GM12878 (cell line): ENCODE measurements at regions not wholly inside any gene's neighbourhood (a gene's known extent, or its start where the extent isn't known, plus 50 kb on each side); places are given as distances from the start of the nearest gene placed in this dataset.

Experiments
- ATAC-seq: fragments of 200-7000 bp; cut with Tn5 transposase; 3 replicates; pipeline ENCODE4 v1.9.1; 2020; ENCODE audit warnings: mild to moderate bottlenecking, moderate library complexity
- BruUV-seq: library from RNA; stranded (reverse); fragments of 400-500 nt; replicated peaks from 2 replicates; lab custom pipeline; 2021; lab: Mats Ljungman, UMichigan
- CTCF ChIA-PET: fragments of 300-600 bp; sonication (Branson Sonifier 250); formaldehyde crosslinking; extraction: SDS; loops from one replicate; lab custom pipeline; 2021; ENCODE audit warnings: inconsistent platforms; lab: Yijun Ruan, JAX
- POLR2A ChIA-PET: fragments of 350-600 bp; formaldehyde crosslinking; extraction: SDS; loops from one replicate; lab custom pipeline; 2021; ENCODE audit warnings: inconsistent platforms; lab: Charles Lee
- RAD21 ChIA-PET: fragments of 300-600 bp; sonication (Branson Sonifier 250); formaldehyde crosslinking; loops from one replicate; lab custom pipeline; 2023; ENCODE audit warnings: antibody characterized with exemption; ENCODE audit not compliant: unreplicated experiment; lab: Charles Lee
- SMC1A ChIA-PET: fragments of 300-600 bp; sonication (Branson Sonifier 250); formaldehyde crosslinking; loops from one replicate; lab custom pipeline; 2023; ENCODE audit not compliant: unreplicated experiment, uncharacterized antibody; lab: Charles Lee
- DNase-seq: peaks from one replicate; pipeline ENCODE4 v3.0.0-alpha.2; 2011; ENCODE audit warnings: low read depth, low spot score
- FAIRE-seq: peaks from 3 replicates; lab custom pipeline; 2011; peaks lifted over from hg19 to GRCh38; lab: Jason Lieb, UNC
- H2AFZ ChIP-seq: 2 replicates; pipeline ENCODE4 v1.6.0; 2011; ENCODE audit warnings: low read depth, low read length, control low read depth; ENCODE audit not compliant: control insufficient read depth
- H3K27ac ChIP-seq: 2 replicates; pipeline ENCODE4 v1.5.1; 2011; ENCODE audit warnings: control low read depth; ENCODE audit not compliant: control insufficient read depth, insufficient read depth
- H3K27me3 ChIP-seq, 2 experiments: replicated peaks in 1 of 2; 2 replicates each; pipeline versions ENCODE4 v1.6.0 to v1.6.1; 2011; ENCODE audit warnings: low read length in 1 of 2; ENCODE audit not compliant: control insufficient read depth in 2 of 2, insufficient read depth in 2 of 2
- H3K36me3 ChIP-seq, 2 experiments: 2 replicates each; pipeline ENCODE4 v1.5.1; 2011; ENCODE audit warnings: low read length in 1 of 2; ENCODE audit not compliant: control insufficient read depth in 2 of 2, insufficient read depth in 2 of 2
- H3K4me1 ChIP-seq: 2 replicates; pipeline ENCODE4 v1.6.1; 2011; ENCODE audit warnings: mild to moderate bottlenecking, low read length, moderate library complexity, mixed read lengths; ENCODE audit not compliant: control insufficient read depth, insufficient read depth
- H3K4me2 ChIP-seq: 2 replicates; pipeline ENCODE4 v1.6.0; 2011; ENCODE audit warnings: control low read depth; ENCODE audit not compliant: control insufficient read depth, insufficient read depth
- H3K4me3 ChIP-seq: fragments of 200-600 bp; sonication (generic); 2 replicates; pipeline ENCODE4 v1.5.1; 2016
- H3K79me2 ChIP-seq: 2 replicates; pipeline ENCODE4 v1.6.0; 2011; ENCODE audit warnings: low read length; ENCODE audit not compliant: control insufficient read depth, insufficient read depth
- H3K9ac ChIP-seq: 2 replicates; pipeline ENCODE4 v1.8.0; 2011; ENCODE audit warnings: low read length, control low read depth, mixed read lengths; ENCODE audit not compliant: control insufficient read depth, insufficient read depth
- H3K9me3 ChIP-seq: replicated peaks from 3 replicates; pipeline ENCODE4 v1.5.1; 2011; ENCODE audit warnings: mild to moderate bottlenecking, low read length; ENCODE audit not compliant: control insufficient read depth, insufficient read depth
- H4K20me1 ChIP-seq: 2 replicates; pipeline ENCODE4 v1.6.0; 2011; ENCODE audit not compliant: control insufficient read depth, insufficient read depth
- ATF2 ChIP-seq: IDR thresholded peaks from 2 replicates; pipeline ENCODE4 v1.6.1; 2012; ENCODE audit warnings: low read length, inconsistent platforms
- CREM ChIP-seq: IDR thresholded peaks from 2 replicates; pipeline ENCODE4 v1.6.1; 2014; ENCODE audit warnings: antibody characterized with exemption, low read depth
- CTCF ChIP-seq, 3 experiments: IDR thresholded peaks in 2 of 3; conservative IDR thresholded peaks in 1 of 3; 2 replicates each; pipeline ENCODE4 v1.5.1; 2011; ENCODE audit warnings: low read depth in 3 of 3, low read length in 3 of 3, mild to moderate bottlenecking in 3 of 3, control low read depth in 2 of 3, moderate library complexity in 2 of 3, inconsistent platforms in 1 of 3, mixed read lengths in 1 of 3; ENCODE audit not compliant: control insufficient read depth in 2 of 3, insufficient read depth in 1 of 3; ENCODE audit errors: extremely low read depth in 1 of 3
- EGR1 ChIP-seq, 2 experiments: IDR thresholded peaks; 1 replicate in 1 of 2; 2 replicates in 1 of 2; pipeline ENCODE4 v1.6.1; 2011 to 2012; ENCODE audit warnings: low read depth in 2 of 2, low read length in 2 of 2, borderline replicate concordance in 1 of 2, mild to moderate bottlenecking in 1 of 2, moderate library complexity in 1 of 2
- EZH2 ChIP-seq: IDR thresholded peaks from 2 replicates; pipeline ENCODE4 v1.6.1; 2012; ENCODE audit warnings: low read depth, mild to moderate bottlenecking, control low read depth, inconsistent platforms, low read length, borderline replicate concordance; ENCODE audit not compliant: control insufficient read depth
- JUNB ChIP-seq: IDR thresholded peaks from 2 replicates; pipeline ENCODE4 v1.6.1; 2016; ENCODE audit warnings: antibody characterized with exemption, mild to moderate bottlenecking
- MTA3 ChIP-seq: IDR thresholded peaks from 2 replicates; pipeline ENCODE4 v1.6.1; 2012; ENCODE audit warnings: low read length, inconsistent platforms, borderline replicate concordance
- SIN3A ChIP-seq: IDR thresholded peaks from 2 replicates; pipeline ENCODE4 v1.6.1; 2012; ENCODE audit warnings: low read depth, low read length, improper control_type of control experiment
- SMARCA5 ChIP-seq: fragments of 450-650 bp; IDR thresholded peaks from 2 replicates; pipeline ENCODE4 v1.6.1; 2017; ENCODE audit warnings: mild to moderate bottlenecking
- SUZ12 ChIP-seq: fragments of 200-600 bp; sonication (generic); IDR thresholded peaks from one replicate; pipeline ENCODE4 v1.6.1; 2018; ENCODE audit warnings: antibody characterized with exemption, mild to moderate bottlenecking; ENCODE audit not compliant: unreplicated experiment
- TAF1 ChIP-seq: IDR thresholded peaks from 2 replicates; pipeline ENCODE4 v1.6.1; 2011; ENCODE audit warnings: mild to moderate bottlenecking, low read depth, low read length, borderline replicate concordance
- USF1 ChIP-seq: IDR thresholded peaks from 2 replicates; pipeline ENCODE4 v1.6.1; 2011; ENCODE audit warnings: borderline replicate concordance, low read depth, mild to moderate bottlenecking, moderate library complexity, mixed read lengths, low read length; ENCODE audit not compliant: insufficient read depth; ENCODE audit errors: extremely low read length
- WGBS: methylation state at CpG from one replicate; pipeline ENCODE4 v1.1.6; 2016; ENCODE audit warnings: low lambda C conversion rate; ENCODE audit not compliant: insufficient replicate concordance, insufficient coverage; ENCODE audit errors: missing lambda C conversion rate; 5-methylcytosine and 5-hydroxymethylcytosine counted together
- in situ Hi-C: fragments of 300-500 bp; cut with MboI; formaldehyde crosslinking; loops from 9 replicates; pipeline ENCODE4 v1.14.3; 2018; ENCODE audit warnings: mixed read lengths
- intact Hi-C: fragments of 100-400 bp; cut with micrococcal nuclease; formaldehyde crosslinking; loops from one replicate; pipeline ENCODE4 v1.14.2; 2022; ENCODE audit not compliant: unreplicated experiment

GRCh38 chr17:71037386-71037785 is 868.1 kb downstream of the KCNJ2 start:
- H3K9me3 ChIP-seq: no peaks in the 10 kb centered on the region
- H2AFZ ChIP-seq: no peak overlapping the region
- FAIRE-seq (no peak), DNase-seq (no peak), ATAC-seq (no peak)
- H4K20me1 ChIP-seq: no peaks in the 10 kb centered on the region
- no peaks in the 10 kb centered on the region for H3K36me3 ChIP-seq
- no peak overlapping the region for H3K4me3 ChIP-seq
- no peak overlapping the region for H3K27ac ChIP-seq
- TF ChIP-seq SMARCA5: no peak
- H3K79me2 ChIP-seq: no peaks in the 10 kb centered on the region
- POLR2A ChIA-PET: no interaction called here
- BruUV-seq: no TSS peak
- H3K4me2 ChIP-seq: no peak overlapping the region
- CTCF ChIA-PET: interaction anchor here (0.6 kb wide), 1 partner anchor 408 kb away, joined by 3 read pairs; no protein-coding TSS in a partner anchor
- in situ Hi-C loops: no loop called here
- WGBS: 10% methylated on average over 3 of the region's 3 CpGs
- SMC1A ChIA-PET: no interaction called here
- intact Hi-C loops: no loop called here
- no peaks in the 10 kb centered on the region for H3K4me1 ChIP-seq
- H3K27me3 ChIP-seq: no peaks in the 10 kb centered on the region
- no peak overlapping the region for H3K9ac ChIP-seq
- RAD21 ChIA-PET: no interaction called here

- CTCF ChIA-PET: no interaction called here
- Histone ChIP-seq H3K9ac (no peak overlapping the region), H4K20me1 (no peaks in the 10 kb centered on the region), H3K27me3 (no peaks in the 10 kb centered on the region), H3K79me2 (no peaks in the 10 kb centered on the region), H3K4me2 (no peak overlapping the region), H3K36me3 (no peaks in the 10 kb centered on the region), H3K4me1 (no peaks in the 10 kb centered on the region), H2AFZ (no peak overlapping the region), H3K9me3 (no peaks in the 10 kb centered on the region), H3K4me3 (no peak overlapping the region), H3K27ac (no peak overlapping the region)
- intact Hi-C loops: no loop called here
- no peak for FAIRE-seq
- DNase-seq: no peak
- WGBS: 3% methylated on average over 4 of the region's 4 CpGs
- no TSS peak for BruUV-seq
- in situ Hi-C loops: no loop called here
- SMC1A ChIA-PET: no interaction called here
- no peak for ATAC-seq
- RAD21 ChIA-PET: no interaction called here
- POLR2A ChIA-PET: no interaction called here
- TF ChIP-seq CREM: no peak
- TF ChIP-seq EGR1 (IDR thresholded peaks at IDR 0.05; ENCODE audit: borderline replicate concordance in 1 of 2, low read depth in 2 of 2, low read length in 2 of 2): no peak
- TF ChIP-seq EZH2: no peak
- no peak for TF ChIP-seq SIN3A
- TF ChIP-seq MTA3: no peak
- no peak for TF ChIP-seq ATF2
- no peak for TF ChIP-seq TAF1
- no peak for TF ChIP-seq SUZ12
- TF ChIP-seq USF1: no peak
- TF ChIP-seq JUNB: no peak
- TF ChIP-seq CTCF (IDR thresholded peaks at IDR 0.05 in 2 of 3, conservative IDR thresholded peaks at IDR 0.05 in 1 of 3; ENCODE audit: control insufficient read depth in 2 of 3, extremely low read depth in 1 of 3, insufficient read depth in 1 of 3, low read depth in 3 of 3, low read length in 3 of 3): no peak
These were observed 870.1 kb downstream of the KCNJ2 start for GRCh38 chr17:71039391-71039790.
